HepG2 (cell line): ENCODE measurements at regions not wholly inside any gene's neighbourhood (a gene's known extent, or its start where the extent isn't known, plus 50 kb on each side); places are given as distances from the start of the nearest gene placed in this dataset.

ENCODE experiments used
- TARDBP ChIP-seq: sonication (generic); formaldehyde crosslinking; IDR thresholded peaks from 2 replicates; pipeline ENCODE4 v1.8.0; 2022; ENCODE audit warnings: mild to moderate bottlenecking, missing genetic modification reagents
- ZKSCAN1 ChIP-seq: fragments of 150-350 bp; IDR thresholded peaks from 2 replicates; pipeline ENCODE4 v1.6.1; 2014; ENCODE audit warnings: low read length
- ZNF263 ChIP-seq: sonication (generic); formaldehyde crosslinking; IDR thresholded peaks from 2 replicates; pipeline ENCODE4 v1.4.0; 2020; ENCODE audit warnings: missing genetic modification reagents
- TF ChIP-seq, protein P1 (sequence below): sonication (generic); formaldehyde crosslinking; IDR thresholded peaks from 2 replicates; pipeline ENCODE4 v1.5.0; 2020; ENCODE audit warnings: missing genetic modification reagents, mild to moderate bottlenecking, borderline replicate concordance
- TF ChIP-seq, protein P2 (sequence below): sonication (generic); formaldehyde crosslinking; IDR thresholded peaks from 2 replicates; pipeline ENCODE4 v1.4.0; 2020; ENCODE audit warnings: mild to moderate bottlenecking, missing genetic modification reagents
- TF ChIP-seq, protein P3 (sequence below): sonication (generic); formaldehyde crosslinking; IDR thresholded peaks from 2 replicates; pipeline ENCODE4 v1.5.0; 2020; ENCODE audit warnings: mild to moderate bottlenecking, missing genetic modification reagents, moderate library complexity
- TF ChIP-seq, protein P4 (sequence below): sonication (generic); formaldehyde crosslinking; IDR thresholded peaks from 2 replicates; pipeline ENCODE4 v1.4.0; 2020; ENCODE audit warnings: missing genetic modification reagents
- TF ChIP-seq, protein P5 (sequence below): sonication (generic); formaldehyde crosslinking; IDR thresholded peaks from 2 replicates; pipeline ENCODE4 v1.5.1; 2020; ENCODE audit warnings: missing genetic modification reagents, mild to moderate bottlenecking, borderline replicate concordance

DNA sequence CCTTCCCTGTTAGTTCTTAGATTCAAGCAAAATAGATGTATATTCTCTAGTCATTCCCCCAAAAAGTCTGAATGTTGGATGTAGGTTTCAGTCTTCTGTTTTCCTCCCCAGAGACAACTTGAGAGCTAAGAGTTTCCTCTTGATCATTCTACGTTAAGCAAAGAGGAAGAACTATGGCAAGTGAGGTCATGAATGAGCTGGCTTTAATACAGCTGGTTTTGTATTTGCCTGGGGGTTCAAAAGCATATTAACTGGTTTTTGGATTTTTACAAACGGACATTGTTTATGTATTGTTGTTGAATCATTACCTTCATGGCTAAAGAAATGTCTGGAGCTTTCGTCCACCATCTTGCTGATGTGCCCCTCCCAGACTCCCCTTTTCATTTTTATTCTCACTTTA, 916.7 kb upstream of the POU3F4 start:
- TF ChIP-seq, protein P1, sequence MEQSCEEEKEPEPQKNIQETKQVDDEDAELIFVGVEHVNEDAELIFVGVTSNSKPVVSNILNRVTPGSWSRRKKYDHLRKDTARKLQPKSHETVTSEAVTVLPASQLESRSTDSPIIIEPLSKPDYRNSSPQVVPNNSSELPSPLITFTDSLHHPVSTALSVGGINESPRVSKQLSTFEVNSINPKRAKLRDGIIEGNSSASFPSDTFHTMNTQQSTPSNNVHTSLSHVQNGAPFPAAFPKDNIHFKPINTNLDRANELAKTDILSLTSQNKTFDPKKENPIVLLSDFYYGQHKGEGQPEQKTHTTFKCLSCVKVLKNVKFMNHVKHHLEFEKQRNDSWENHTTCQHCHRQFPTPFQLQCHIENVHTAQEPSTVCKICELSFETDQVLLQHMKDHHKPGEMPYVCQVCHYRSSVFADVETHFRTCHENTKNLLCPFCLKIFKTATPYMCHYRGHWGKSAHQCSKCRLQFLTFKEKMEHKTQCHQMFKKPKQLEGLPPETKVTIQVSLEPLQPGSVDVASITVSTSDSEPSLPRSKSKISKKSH = no peak
- TF ChIP-seq, protein P2, sequence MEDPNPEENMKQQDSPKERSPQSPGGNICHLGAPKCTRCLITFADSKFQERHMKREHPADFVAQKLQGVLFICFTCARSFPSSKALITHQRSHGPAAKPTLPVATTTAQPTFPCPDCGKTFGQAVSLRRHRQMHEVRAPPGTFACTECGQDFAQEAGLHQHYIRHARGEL (CRISPR knock-in tag) = no peak
- TF ChIP-seq, protein P3, sequence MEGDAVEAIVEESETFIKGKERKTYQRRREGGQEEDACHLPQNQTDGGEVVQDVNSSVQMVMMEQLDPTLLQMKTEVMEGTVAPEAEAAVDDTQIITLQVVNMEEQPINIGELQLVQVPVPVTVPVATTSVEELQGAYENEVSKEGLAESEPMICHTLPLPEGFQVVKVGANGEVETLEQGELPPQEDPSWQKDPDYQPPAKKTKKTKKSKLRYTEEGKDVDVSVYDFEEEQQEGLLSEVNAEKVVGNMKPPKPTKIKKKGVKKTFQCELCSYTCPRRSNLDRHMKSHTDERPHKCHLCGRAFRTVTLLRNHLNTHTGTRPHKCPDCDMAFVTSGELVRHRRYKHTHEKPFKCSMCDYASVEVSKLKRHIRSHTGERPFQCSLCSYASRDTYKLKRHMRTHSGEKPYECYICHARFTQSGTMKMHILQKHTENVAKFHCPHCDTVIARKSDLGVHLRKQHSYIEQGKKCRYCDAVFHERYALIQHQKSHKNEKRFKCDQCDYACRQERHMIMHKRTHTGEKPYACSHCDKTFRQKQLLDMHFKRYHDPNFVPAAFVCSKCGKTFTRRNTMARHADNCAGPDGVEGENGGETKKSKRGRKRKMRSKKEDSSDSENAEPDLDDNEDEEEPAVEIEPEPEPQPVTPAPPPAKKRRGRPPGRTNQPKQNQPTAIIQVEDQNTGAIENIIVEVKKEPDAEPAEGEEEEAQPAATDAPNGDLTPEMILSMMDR (CRISPR knock-in tag) = no peak
- TF ChIP-seq TARDBP (CRISPR knock-in tag) (no peak), ZNF263 (CRISPR knock-in tag) (no peak), ZKSCAN1 (no peak)
- TF ChIP-seq, protein P4, sequence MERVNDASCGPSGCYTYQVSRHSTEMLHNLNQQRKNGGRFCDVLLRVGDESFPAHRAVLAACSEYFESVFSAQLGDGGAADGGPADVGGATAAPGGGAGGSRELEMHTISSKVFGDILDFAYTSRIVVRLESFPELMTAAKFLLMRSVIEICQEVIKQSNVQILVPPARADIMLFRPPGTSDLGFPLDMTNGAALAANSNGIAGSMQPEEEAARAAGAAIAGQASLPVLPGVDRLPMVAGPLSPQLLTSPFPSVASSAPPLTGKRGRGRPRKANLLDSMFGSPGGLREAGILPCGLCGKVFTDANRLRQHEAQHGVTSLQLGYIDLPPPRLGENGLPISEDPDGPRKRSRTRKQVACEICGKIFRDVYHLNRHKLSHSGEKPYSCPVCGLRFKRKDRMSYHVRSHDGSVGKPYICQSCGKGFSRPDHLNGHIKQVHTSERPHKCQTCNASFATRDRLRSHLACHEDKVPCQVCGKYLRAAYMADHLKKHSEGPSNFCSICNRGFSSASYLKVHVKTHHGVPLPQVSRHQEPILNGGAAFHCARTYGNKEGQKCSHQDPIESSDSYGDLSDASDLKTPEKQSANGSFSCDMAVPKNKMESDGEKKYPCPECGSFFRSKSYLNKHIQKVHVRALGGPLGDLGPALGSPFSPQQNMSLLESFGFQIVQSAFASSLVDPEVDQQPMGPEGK (CRISPR knock-in tag) = no peak
- TF ChIP-seq, protein P5, sequence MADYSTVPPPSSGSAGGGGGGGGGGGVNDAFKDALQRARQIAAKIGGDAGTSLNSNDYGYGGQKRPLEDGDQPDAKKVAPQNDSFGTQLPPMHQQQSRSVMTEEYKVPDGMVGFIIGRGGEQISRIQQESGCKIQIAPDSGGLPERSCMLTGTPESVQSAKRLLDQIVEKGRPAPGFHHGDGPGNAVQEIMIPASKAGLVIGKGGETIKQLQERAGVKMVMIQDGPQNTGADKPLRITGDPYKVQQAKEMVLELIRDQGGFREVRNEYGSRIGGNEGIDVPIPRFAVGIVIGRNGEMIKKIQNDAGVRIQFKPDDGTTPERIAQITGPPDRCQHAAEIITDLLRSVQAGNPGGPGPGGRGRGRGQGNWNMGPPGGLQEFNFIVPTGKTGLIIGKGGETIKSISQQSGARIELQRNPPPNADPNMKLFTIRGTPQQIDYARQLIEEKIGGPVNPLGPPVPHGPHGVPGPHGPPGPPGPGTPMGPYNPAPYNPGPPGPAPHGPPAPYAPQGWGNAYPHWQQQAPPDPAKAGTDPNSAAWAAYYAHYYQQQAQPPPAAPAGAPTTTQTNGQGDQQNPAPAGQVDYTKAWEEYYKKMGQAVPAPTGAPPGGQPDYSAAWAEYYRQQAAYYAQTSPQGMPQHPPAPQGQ = no peak
